GM12891 (cell line): ENCODE measurements at regions not wholly inside any gene's neighbourhood (a gene's known extent, or its start where the extent isn't known, plus 50 kb on each side); places are given as distances from the start of the nearest gene placed in this dataset.

Experiments
- PAX5 ChIP-seq: IDR thresholded peaks from 2 replicates; pipeline ENCODE4 v1.6.1; 2011; ENCODE audit warnings: low read length, moderate library complexity, mild to moderate bottlenecking; ENCODE audit not compliant: insufficient read depth, severe bottlenecking
- POLR2A ChIP-seq: IDR thresholded peaks from 2 replicates; pipeline ENCODE4 v1.6.1; 2011; ENCODE audit warnings: low read depth, low read length, control low read depth
- POLR2AphosphoS5 ChIP-seq: IDR thresholded peaks from 2 replicates; pipeline ENCODE4 v1.6.1; 2011; ENCODE audit warnings: low read depth, low read length, control low read depth
- POU2F2 ChIP-seq: IDR thresholded peaks from 2 replicates; pipeline ENCODE4 v1.6.1; 2011; ENCODE audit warnings: low read depth, mild to moderate bottlenecking, control low read depth, low read length, moderate library complexity
- TAF1 ChIP-seq: IDR thresholded peaks from 2 replicates; pipeline ENCODE4 v1.6.1; 2011; ENCODE audit warnings: low read depth, low read length, control low read depth

DNA sequence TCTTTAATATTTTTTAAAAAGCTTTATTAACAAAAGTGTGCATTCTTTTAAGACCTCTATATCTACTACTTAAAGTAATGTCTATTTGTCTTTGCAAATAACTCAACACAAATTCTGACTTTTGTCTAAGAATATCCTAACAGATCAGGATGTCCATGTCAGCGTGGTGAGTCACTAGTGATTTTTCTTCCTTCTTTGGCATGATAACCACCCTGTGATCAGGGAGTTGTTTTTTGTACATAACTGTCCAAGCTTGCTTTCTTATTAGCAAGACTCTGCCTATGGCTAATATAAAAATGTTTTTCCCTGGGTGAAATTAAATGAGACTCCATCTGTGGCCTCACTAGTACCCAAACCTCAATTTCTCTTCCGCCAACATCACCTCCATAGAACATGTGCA, 688.9 kb upstream of the ADGRL2 start:
- no peak for TF ChIP-seq POLR2A
- TF ChIP-seq POLR2AphosphoS5, result no peak
- no peak for TF ChIP-seq PAX5
- no peak for TF ChIP-seq TAF1
- TF ChIP-seq POU2F2, result no peak
